ENCODE measurements at regions not wholly inside any gene's neighbourhood (a gene's known extent, or its start where the extent isn't known, plus 50 kb on each side); places are given as distances from the start of the nearest gene placed in this dataset.
"Not testable (repeated sequence)": the region's sequence is repeated elsewhere in the genome, so short reads cannot be mapped to it uniquely, and the experiment has no call there.

DNA sequence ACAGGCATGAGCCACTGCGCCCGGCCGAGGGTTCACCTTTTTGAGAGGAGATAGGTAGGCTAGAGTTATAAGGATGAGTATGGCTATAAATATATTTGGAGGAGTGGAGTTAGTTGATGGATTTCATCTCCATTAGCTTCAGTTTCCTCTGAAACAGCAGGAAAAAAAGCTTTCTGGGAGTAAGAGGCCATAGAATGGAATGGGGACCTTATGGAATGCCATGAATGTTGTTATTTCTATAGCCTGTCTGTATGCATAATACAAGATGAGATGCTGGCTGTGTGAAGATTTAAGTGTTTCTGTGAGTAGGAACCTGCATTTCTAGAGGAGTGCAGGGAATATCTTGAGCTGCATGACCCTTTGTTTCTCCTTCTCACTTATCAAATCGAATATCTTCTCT, 114.9 kb upstream of the ARX start:
- no peak for DNase-seq

DNA sequence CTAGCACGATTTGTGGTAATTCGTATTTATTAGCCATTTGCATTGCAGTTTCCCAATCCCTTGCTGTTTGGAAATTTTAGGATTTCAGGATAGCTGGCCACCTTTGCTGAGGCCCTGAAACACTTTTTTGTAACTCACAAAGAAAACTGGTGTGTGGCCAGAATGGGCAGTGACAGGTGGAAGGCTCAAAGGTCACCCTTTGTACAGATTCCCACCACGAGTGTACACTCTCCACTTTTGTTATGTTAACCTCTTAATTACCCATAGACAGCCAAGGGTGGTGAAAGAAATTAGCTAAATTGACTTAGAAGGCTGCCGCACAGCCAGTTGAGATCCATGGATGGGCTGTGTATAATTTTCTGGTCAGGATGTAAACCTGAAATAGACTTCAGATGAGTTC, 109.7 kb upstream of the ARX start:
- no peak for DNase-seq

DNA sequence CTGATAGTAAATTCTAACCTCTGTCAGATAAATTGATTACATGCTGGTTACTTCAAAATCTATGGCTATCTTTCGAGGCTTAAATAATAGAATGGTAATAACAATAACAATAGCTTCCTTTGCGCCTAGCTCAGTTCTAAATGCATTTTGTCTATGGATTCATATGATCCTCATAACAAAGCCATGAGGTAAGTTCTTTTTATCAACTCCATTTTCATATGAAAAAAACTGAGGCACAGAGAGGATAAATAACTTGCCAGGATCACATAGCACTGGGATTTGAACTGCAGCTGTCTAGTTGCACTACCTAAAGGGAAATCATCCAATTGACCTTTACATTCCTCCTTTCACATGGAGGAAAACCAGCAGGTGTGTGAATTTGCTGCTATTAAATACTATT, 108.6 kb upstream of the ARX start:
- no peak for DNase-seq

DNA sequence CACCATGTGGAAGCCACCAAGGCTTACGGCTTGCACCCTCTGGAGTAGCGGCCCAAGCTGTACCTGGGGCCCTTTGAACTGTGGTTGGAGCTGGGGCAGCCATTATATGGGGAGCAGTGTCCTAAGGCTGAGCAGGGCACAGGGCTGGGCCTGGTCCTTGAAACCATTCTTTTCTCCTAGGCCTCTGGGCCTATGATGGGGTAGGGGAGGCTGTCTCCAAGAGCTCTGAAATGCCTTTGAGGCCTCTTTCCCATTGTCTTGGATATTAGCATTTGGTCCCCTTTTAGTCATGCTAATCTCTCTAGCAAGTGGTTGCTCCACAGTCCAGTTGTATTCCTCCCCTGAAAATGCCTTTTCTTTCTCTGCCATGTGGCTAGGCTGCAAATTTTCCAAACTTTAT, 96.4 kb upstream of the ARX start:
- no peak for DNase-seq

DNA sequence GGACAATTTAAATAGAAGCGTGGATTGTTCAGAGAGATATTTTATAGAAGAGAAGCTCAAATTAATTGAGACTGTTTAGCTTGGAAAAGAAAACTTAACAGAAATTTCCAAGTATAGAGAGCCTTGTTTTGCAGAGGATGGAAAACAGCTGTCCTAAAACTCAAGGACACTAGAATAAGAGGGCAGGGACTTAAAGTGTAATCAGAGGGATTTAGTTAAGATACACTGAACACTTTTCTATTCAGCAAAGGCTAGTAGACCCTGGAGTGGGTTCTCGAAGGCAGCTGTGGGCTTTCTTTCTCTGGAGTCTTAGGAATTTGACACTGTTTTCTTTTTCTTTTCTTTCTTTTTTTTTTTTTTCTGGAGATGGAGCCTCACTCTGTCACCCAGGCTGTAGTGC, 92.7 kb upstream of the ARX start:
- no peak for DNase-seq

DNA sequence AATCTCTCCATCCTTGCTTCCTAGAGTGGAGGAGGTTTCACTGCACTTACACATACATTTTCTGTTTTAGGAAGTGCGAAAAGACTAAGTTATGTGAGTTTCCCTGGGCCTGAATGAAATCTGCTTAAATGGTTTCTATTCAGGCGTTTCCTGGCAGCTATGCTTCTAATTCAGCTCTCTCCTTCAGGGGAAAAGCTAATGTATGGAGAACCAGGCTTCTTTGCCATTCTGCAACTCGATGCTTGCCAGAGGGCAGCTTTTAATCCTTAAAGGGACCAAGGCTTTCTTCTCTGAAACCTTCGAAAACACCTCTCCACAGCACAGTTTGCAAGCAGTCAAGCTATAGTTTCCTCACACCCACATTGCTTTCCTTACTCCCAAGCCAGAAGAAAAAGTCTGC, 89.5 kb upstream of the ARX start:
- DNase-seq: no peak

DNA sequence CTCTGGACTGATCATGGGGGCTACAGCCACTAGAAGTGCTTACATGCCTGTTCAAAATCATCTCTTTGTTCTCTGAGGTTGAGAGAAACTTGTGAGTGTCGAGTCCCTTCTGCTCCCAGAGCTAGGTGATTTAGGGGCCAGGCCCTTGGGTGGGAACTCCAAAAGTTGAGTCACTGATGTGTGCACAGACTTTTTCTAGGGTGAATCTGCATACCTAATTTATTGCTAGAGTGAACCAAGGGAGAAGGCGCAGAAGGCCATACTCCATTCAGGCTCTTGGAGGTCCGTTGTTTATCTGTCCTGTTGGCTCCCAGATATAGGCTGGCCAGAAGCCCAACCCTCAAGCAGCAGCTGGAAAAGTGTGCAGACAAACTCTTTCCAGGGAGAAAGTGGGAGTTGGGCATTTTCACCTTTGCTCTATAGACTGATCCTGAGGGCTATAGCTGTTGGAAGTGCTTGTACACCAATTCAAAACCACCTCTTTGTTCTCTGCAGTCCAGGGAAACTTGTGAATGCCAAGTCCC, 80.8 kb upstream of the ARX start:
- DNase-seq: no peak

DNA sequence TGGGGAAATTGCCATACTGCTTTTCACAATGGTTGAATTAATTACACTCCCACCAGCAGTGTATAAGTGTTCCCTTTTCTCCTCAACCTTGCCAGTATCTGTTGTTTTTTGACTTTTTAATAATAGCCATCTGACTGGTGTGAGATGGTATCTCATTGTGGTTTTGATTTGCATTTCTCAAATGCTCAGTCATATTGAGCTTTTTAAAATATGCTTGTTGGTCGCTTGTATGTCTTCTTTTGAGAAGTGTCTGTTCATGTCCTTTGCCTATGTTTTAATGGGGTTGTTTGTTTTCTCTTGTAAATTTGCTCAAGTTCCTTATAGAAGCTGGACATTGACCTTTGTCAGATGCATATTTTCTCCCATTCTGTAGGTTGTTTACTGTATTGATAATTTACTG, 75.4 kb upstream of the ARX start:
- not testable (repeated sequence) for DNase-seq

DNA sequence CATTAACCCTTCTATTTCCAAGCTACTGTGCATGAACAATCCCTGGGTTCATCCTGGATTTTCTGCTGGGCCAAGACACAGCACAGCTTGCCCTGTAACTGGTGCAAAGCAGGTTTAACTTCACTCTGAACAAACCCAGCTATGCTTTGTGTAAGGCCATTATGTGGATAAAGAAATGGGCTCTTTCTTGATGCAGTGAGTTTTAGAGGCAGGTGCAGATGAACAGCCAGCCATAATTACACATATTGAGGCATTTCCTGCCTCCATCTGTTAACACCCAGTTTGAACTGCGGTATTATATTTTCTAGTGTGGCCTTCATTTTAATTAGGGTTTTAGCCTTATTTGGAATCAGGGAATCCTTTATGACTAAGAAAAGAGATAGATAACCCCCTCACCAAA, 68.7 kb upstream of the ARX start:
- DNase-seq: no peak

DNA sequence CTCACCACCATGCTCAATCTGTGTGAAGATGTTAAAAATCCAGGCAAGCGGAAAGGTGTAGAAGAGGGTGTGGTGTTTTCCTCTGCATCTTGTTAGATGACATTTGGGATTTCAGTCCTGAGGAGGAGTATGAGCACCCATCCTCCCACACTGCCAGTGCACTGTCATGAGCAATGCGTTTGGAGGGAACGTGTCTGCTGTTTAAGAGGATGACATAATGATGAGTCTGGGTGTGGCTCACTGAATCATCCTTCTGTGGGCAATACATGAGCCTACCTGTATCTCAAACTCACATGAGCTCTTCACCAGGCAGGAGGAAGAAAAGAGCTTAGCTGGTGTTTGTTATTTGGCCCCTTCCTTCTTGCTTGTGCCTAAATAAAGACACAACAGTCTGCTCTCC, 67.9 kb upstream of the ARX start:
- no peak for DNase-seq

DNA sequence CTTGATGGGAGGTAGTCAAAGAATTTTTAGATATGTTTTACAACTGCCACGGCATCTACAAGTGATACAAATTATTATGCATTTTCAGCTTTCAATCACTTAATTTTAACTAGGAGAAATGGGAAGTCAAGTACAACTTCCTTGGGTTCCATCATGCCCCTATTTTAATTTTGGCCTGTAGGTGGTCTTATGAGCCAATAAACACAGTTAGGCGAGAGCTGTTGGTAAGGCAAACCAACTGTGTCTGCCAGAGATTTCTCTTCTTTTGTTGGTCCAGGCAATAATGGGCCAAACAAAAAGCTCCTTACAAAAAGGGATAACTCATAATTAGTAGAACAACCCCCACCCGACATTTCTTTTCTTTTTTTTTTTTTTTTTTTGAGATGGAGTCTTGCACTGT, 63.3 kb upstream of the ARX start:
- no peak for DNase-seq

DNA sequence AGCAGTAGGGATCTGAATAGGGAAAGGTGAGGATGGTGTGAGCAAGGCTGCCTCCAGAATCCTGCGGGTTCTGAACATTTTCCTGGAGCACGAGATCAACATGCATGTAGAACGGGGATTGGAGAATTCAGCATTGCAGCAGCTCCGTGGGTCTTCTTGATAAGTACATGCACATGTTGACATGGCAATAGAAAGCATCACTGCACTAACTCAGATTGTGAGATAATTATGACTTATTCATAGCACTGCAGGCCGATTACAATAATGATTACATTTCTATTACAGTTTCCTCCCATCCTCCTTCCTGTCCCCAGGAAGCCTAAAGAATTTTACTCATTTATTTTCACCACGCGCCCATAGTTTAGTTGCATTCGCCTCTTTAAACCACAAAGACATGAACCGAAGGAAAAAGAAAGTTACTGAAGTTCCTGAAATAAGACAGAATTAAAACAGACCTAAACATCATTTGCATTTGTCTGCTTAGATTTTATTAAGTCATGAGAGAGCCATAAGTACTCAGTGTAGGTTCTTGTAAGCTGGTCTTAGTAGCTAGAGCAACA, 61.3 kb upstream of the ARX start:
- DNase-seq: no peak

DNA sequence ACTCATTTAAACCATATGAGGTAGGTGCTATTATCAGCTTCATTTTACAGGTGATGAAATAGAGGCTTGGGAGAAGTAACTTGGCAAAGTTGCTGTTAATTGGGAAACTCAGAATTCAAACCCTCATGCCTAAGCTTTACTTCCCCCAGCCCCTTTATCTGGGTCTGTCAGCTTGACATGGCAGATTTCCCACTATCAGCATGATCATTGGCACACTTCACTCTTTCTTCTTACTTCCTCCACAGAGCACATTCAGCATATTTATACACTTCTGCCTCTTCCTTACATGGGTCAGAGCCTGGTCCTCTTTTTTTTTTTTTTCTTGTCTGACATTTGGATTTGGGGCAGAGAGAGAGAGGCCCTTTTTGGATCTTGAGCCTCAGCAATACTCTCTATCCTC, 56.5 kb upstream of the ARX start:
- no peak for DNase-seq

DNA sequence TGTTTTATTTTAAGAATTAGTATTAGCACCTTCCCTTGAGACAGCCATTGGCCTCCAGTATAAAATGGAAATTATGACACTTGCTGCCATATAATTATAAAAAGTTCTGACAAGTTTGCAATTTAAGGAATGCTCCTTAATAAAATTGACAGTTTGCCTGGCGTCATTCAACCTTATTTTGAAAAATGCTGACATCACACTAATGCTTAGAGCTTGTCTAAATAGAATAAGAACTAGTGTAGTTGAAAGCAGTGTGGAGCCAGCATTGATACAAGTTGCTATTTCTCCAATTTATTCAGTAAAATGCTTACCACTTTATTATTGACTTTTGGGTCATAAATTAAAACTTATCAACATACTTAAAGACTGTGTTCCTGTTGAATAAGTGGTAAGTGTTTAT, 54.3 kb upstream of the ARX start:
- DNase-seq: no peak

DNA sequence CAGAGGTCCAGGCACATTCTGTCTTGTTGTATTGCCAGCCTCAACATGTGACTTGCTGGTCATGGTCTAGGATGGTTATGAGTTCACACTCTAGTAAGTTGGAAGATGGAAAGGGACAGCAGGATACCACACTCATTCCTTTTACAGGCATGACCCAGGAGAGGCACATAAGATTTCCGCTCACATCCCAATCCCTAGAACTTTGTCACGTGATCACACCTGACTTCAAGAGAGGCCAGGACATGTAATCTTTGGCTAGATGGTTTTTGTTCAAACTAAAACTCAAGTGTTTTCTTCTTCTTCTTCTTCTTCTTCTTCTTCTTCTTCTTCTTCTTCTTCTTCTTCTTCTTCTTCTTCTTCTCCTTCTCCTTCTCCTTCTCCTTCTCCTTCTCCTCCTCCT, 53.4 kb upstream of the ARX start:
- DNase-seq: no peak

DNA sequence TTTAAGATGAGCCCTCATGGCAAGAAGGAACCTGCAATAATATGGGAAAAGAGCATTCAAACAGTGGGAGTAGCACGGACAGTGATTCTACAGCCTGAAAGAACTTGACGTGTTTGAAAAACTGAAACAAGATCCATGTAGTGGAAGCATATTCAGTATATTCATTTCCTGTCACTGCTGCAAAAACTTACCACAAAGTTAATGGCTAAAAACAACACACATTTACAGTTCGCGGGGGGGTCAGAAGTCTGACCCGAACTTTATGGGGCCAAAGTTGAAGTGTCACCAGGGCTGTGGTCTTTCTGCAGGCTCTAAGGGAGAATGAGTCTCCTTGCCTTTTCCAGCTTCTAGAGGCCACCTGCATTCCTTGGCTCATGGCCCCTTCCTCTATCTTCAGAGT, 52.6 kb upstream of the ARX start:
- DNase-seq: no peak

DNA sequence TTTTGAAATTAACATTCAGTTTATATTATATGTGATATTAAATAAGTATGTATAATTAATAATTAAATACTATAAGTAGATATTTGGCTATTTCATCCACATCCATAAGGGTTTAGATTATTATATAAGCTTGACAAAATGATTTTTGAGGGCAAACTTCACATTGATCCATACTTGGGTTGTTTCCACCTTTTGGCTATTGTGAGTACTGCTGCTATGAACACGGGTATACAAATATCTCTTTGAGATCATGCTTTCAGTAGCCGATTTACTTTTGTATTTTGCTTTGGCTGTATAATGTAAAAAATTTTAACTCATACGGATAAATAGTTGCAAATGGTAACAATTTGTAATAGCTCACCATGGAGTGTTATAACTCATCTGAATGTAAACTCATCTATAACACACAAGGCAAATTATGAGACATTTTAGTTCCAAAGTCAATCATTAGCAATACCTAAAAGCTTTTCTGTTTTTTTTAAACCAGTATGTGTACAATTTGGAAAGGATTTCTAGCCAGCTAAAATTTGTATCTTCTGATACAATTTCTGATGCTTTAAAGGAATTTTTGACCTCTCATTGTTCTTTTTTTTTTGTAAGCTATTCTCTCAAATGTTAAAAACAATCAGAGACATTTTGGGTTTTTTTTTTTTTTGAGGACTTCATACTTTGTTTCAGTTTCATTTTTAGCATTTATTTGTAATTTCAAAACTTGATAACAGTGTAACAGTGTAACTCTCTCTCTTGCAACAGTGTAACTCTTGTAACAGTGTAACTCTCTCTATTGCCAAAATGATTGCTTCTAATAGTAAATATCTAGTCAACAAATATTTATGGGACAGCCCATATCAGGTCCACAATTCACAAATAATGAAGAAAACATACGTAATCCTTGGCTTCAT, 51.8 kb upstream of the ARX start:
- DNase-seq: no peak

DNA sequence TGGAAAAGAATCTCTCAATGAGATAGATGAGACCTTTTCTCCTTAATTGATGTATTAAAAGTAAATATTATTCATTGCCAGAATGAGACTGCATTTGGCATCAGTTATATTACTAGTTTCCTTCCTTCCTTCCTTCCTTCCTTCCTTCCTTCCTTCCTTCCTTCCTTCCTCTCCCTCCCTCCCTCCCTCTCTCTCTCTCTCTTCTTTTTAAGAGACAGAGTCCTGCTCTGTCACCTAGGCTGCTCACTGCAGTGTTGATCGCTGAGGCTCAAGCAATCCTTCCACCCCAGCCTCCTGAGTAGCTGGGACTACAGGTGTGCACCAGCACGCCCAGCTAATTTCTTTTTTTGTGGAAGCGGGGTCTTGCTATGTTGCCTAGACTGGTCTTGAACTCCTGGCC, 50.4 kb upstream of the ARX start:
- DNase-seq: no peak

All from EL (cell line).